Activated CD4-positive, alpha-beta memory T cell treated with anti-CD3 and anti-CD28 coated beads, Interleukin-2, amount 10 ng/mL, durations not matched to agents 7 days and 5 days (primary cell): ENCODE measurements at regions not wholly inside any gene's neighbourhood (a gene's known extent, or its start where the extent isn't known, plus 50 kb on each side); places are given as distances from the start of the nearest gene placed in this dataset.
A peak's percentile ranks its signal among the peaks of the same experiment; 100 is the strongest.

Experiments
- CTCF ChIA-PET: fragments of 350-600 bp; sonication (Branson Sonifier 250); formaldehyde crosslinking; loops from one replicate; lab custom pipeline; 2021; ENCODE audit warnings: antibody characterized with exemption, inconsistent platforms; lab: Charles Lee
- POLR2A ChIA-PET: fragments of 350-600 bp; sonication (Branson Sonifier 250); formaldehyde crosslinking; loops from one replicate; lab custom pipeline; 2021; ENCODE audit warnings: antibody characterized with exemption; lab: Charles Lee
- DNase-seq: peaks from one replicate; pipeline ENCODE4 v3.0.0-alpha.2; 2020
- H3K27ac Mint-ChIP-seq: one replicate; pipeline ENCODE4 v1.8.0; 2021; ENCODE audit warnings: mild to moderate bottlenecking, mixed read lengths
- H3K27me3 Mint-ChIP-seq: one replicate; pipeline ENCODE4 v1.8.0; 2021; ENCODE audit warnings: mixed read lengths
- H3K36me3 Mint-ChIP-seq: one replicate; pipeline ENCODE4 v1.8.0; 2021; ENCODE audit warnings: low read depth, mixed read lengths
- H3K4me1 Mint-ChIP-seq: one replicate; pipeline ENCODE4 v1.8.0; 2021; ENCODE audit warnings: mixed read lengths
- H3K4me3 Mint-ChIP-seq: one replicate; pipeline ENCODE4 v1.8.0; 2021; ENCODE audit warnings: mild to moderate bottlenecking, mixed read lengths
- H3K9me3 Mint-ChIP-seq: one replicate; pipeline ENCODE4 v1.8.0; 2021; ENCODE audit warnings: mixed read lengths

GRCh38 chr10:4131407-4132215 lies 346.6 kb upstream of the KLF6 start:
- CTCF ChIA-PET = interaction anchor here (0.6 to 1.2 kb wide), 4 partner anchors 56 to 737 kb away, joined by 3 to 4 read pairs (median 4); no protein-coding TSS in a partner anchor
- DNase-seq = peak; percentile 63
- H3K36me3 Mint-ChIP-seq = peaks cover 39% of the 10 kb centered on the region
- POLR2A ChIA-PET = interaction anchor here (0.7 to 6.3 kb wide), 23 partner anchors 10 to 934 kb away, joined by 3 to 125 read pairs (median 5); partner anchors contain the start of gene KLF6
- H3K4me1 Mint-ChIP-seq = peaks cover 41% of the 10 kb centered on the region
- no peak overlapping the region for H3K27ac Mint-ChIP-seq
- no peaks in the 10 kb centered on the region for H3K27me3 Mint-ChIP-seq
- H3K4me3 Mint-ChIP-seq = no peak overlapping the region
- H3K9me3 Mint-ChIP-seq = peaks cover 26% of the 10 kb centered on the region

- POLR2A ChIA-PET = interaction anchor here (0.6 to 6.3 kb wide), 17 partner anchors 9 to 949 kb away, joined by 3 to 125 read pairs (median 6); partner anchors contain the start of gene KLF6
- CTCF ChIA-PET = interaction anchor here (1.2 to 1.5 kb wide), 2 partner anchors 256 to 302 kb away, joined by 3 to 4 read pairs; no protein-coding TSS in a partner anchor
- no peak for DNase-seq
- Mint-ChIP-seq H3K36me3 (peaks cover 48% of the 10 kb centered on the region), H3K4me1 (peaks cover 41% of the 10 kb centered on the region), H3K27me3 (no peaks in the 10 kb centered on the region), H3K9me3 (peaks cover 35% of the 10 kb centered on the region), H3K27ac (no peak overlapping the region), H3K4me3 (no peak overlapping the region)
Measured at GRCh38 chr10:4130685-4131084, 345.7 kb upstream of the KLF6 start.

GRCh38 chr10:4129866-4130477 lies 345.0 kb upstream of the KLF6 start:
- H3K27me3 Mint-ChIP-seq = no peaks in the 10 kb centered on the region
- CTCF ChIA-PET = interaction anchor here (1.5 kb wide), 1 partner anchor 255 kb away, joined by 4 read pairs; no protein-coding TSS in a partner anchor

GRCh38 chr10:4127518-4128315 lies 342.7 kb upstream of the KLF6 start:
- H3K27ac Mint-ChIP-seq = peak overlapping the region; percentile 81
- peaks cover 33% of the 10 kb centered on the region for H3K4me1 Mint-ChIP-seq
- no peak overlapping the region for H3K4me3 Mint-ChIP-seq
- peak; percentile 39 for DNase-seq
- no peaks in the 10 kb centered on the region for H3K27me3 Mint-ChIP-seq
- ChIA-PET CTCF (interaction anchor here (0.7 to 1.3 kb wide), 3 partner anchors 18 to 655 kb away, joined by 3 read pairs; no protein-coding TSS in a partner anchor), POLR2A (interaction anchor here (0.6 to 6.3 kb wide), 15 partner anchors 15 to 370 kb away, joined by 3 to 125 read pairs (median 5); partner anchors contain the start of gene KLF6)
- peaks cover 48% of the 10 kb centered on the region for H3K36me3 Mint-ChIP-seq
- H3K9me3 Mint-ChIP-seq = peaks cover 33% of the 10 kb centered on the region

More at GRCh38 chr10:4129866-4130477, 345.0 kb upstream of the KLF6 start:
- Mint-ChIP-seq H3K4me1 (peaks cover 37% of the 10 kb centered on the region), H3K9me3 (peaks cover 34% of the 10 kb centered on the region), H3K36me3 (peaks cover 46% of the 10 kb centered on the region), H3K4me3 (no peak overlapping the region), H3K27ac (no peak overlapping the region)
- DNase-seq = no peak
- POLR2A ChIA-PET = interaction anchor here (0.6 to 6.3 kb wide), 12 partner anchors 9 to 948 kb away, joined by 3 to 125 read pairs (median 10); partner anchors contain the start of gene KLF6

GRCh38 chr10:4125776-4126175 lies 340.8 kb upstream of the KLF6 start:
- H3K9me3 Mint-ChIP-seq = peaks cover 33% of the 10 kb centered on the region
- DNase-seq = no peak
- ChIA-PET POLR2A (interaction anchor here (6.3 kb wide), 1 partner anchor 342 kb away, joined by 125 read pairs; the partner anchor contains the start of gene KLF6), CTCF (no interaction called here)
- H3K36me3 Mint-ChIP-seq = peaks cover 48% of the 10 kb centered on the region
- no peak overlapping the region for H3K27ac Mint-ChIP-seq
- H3K4me1 Mint-ChIP-seq = peaks cover 43% of the 10 kb centered on the region
- H3K4me3 Mint-ChIP-seq = no peak overlapping the region
- H3K27me3 Mint-ChIP-seq = no peaks in the 10 kb centered on the region

- Mint-ChIP-seq H3K27me3 (peaks cover 2% of the 10 kb centered on the region), H3K36me3 (peaks cover 28% of the 10 kb centered on the region), H3K9me3 (peaks cover 22% of the 10 kb centered on the region), H3K27ac (peak overlapping the region; percentile 72), H3K4me3 (peak overlapping the region; percentile 47), H3K4me1 (peaks cover 30% of the 10 kb centered on the region)
- DNase-seq = no peak
- POLR2A ChIA-PET = interaction anchor here (1.5 kb wide), 1 partner anchor 9 kb away, joined by 11 read pairs; no protein-coding TSS in a partner anchor
- CTCF ChIA-PET = no interaction called here
Measured at GRCh38 chr10:4121502-4122380, 336.7 kb upstream of the KLF6 start.

GRCh38 chr10:4120096-4120853 lies 335.3 kb upstream of the KLF6 start:
- Mint-ChIP-seq H3K4me1 (peaks cover 18% of the 10 kb centered on the region), H3K27ac (peak overlapping the region; percentile 24), H3K4me3 (no peak overlapping the region), H3K27me3 (peaks cover 2% of the 10 kb centered on the region), H3K36me3 (peaks cover 24% of the 10 kb centered on the region), H3K9me3 (peaks cover 16% of the 10 kb centered on the region)
- ChIA-PET CTCF (interaction anchor here (0.7 kb wide), 2 partner anchors 172 to 770 kb away, joined by 4 read pairs; no protein-coding TSS in a partner anchor), POLR2A (no interaction called here)
- peak; percentile 30 for DNase-seq

- Mint-ChIP-seq H3K4me1 (peaks cover 14% of the 10 kb centered on the region), H3K36me3 (peaks cover 19% of the 10 kb centered on the region), H3K27ac (no peak overlapping the region), H3K27me3 (peaks cover 2% of the 10 kb centered on the region), H3K9me3 (peaks cover 8% of the 10 kb centered on the region), H3K4me3 (no peak overlapping the region)
- DNase-seq = no peak
- POLR2A ChIA-PET = no interaction called here
- CTCF ChIA-PET = no interaction called here
Measured at GRCh38 chr10:4119107-4119506, 334.1 kb upstream of the KLF6 start.

GRCh38 chr10:4117604-4118003 lies 332.6 kb upstream of the KLF6 start:
- POLR2A ChIA-PET = interaction anchor here (0.8 to 1.0 kb wide), 2 partner anchors 58 to 336 kb away, joined by 3 read pairs; no protein-coding TSS in a partner anchor
- no peak for DNase-seq
- Mint-ChIP-seq H3K27ac (no peak overlapping the region), H3K36me3 (peaks cover 16% of the 10 kb centered on the region), H3K27me3 (peaks cover 2% of the 10 kb centered on the region), H3K4me1 (peaks cover 13% of the 10 kb centered on the region), H3K4me3 (no peak overlapping the region), H3K9me3 (peaks cover 8% of the 10 kb centered on the region)
- CTCF ChIA-PET = no interaction called here

GRCh38 chr10:4111643-4112042 lies 326.6 kb upstream of the KLF6 start:
- H3K4me3 Mint-ChIP-seq = no peak overlapping the region
- CTCF ChIA-PET = no interaction called here
- no peak for DNase-seq
- POLR2A ChIA-PET = no interaction called here
- peaks cover 2% of the 10 kb centered on the region for H3K4me1 Mint-ChIP-seq
- peaks cover 7% of the 10 kb centered on the region for H3K9me3 Mint-ChIP-seq
- peaks cover 11% of the 10 kb centered on the region for H3K36me3 Mint-ChIP-seq
- H3K27me3 Mint-ChIP-seq = no peaks in the 10 kb centered on the region
- H3K27ac Mint-ChIP-seq = no peak overlapping the region

GRCh38 chr10:4109469-4109868 lies 324.5 kb upstream of the KLF6 start:
- H3K27me3 Mint-ChIP-seq = no peaks in the 10 kb centered on the region
- peaks cover 2% of the 10 kb centered on the region for H3K36me3 Mint-ChIP-seq
- ChIA-PET POLR2A (no interaction called here), CTCF (no interaction called here)
- peaks cover 2% of the 10 kb centered on the region for H3K4me1 Mint-ChIP-seq
- H3K27ac Mint-ChIP-seq = no peak overlapping the region
- H3K9me3 Mint-ChIP-seq = peaks cover 5% of the 10 kb centered on the region
- no peak overlapping the region for H3K4me3 Mint-ChIP-seq
- DNase-seq = no peak
